ENCODE measurements at regions not wholly inside any gene's neighbourhood (a gene's known extent, or its start where the extent isn't known, plus 50 kb on each side); places are given as distances from the start of the nearest gene placed in this dataset.

DNA sequence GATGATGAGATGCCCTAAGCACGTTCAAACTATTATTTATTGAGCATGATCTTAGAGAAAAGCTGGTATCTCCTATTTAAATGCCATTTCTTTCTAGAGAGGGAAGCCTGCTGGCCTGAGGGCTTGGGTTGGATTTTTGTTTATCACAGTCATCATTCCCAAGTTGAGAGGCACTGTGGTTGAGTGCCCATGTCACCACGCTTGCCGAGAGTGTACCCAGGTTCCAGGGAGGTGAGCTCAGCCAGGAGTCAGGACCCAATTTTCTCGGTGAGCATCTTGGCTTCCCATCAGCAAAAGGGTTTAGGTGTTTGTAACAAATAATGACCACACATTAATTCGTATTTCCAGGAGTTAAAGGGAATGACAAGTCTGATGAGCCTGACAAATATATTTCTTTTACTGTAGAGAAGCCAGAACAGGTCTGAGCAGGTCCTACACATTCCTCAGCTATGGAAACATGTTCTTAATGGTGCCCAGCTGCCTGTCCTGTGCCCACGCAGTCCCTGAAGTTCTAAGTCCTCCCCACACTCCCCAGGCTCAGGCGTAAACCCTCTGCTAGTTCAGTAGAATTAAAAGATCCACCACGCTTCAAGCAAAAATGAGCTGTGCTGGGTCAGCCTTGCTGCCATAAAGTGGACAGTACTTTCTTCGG lies 258.9 kb upstream of the IRX2 start:
- no peaks in the 10 kb centered on the region for H3K36me3 ChIP-seq
- no peak overlapping the region for H3K27ac ChIP-seq
- no peaks in the 10 kb centered on the region for H3K9me3 ChIP-seq
- H3K4me3 ChIP-seq = no peak overlapping the region
- H3K4me1 ChIP-seq = no peaks in the 10 kb centered on the region
- intact Hi-C loops (cut with DNase I; ENCODE audit: low total_unique reads) = no loop called here
- no peaks in the 10 kb centered on the region for H3K27me3 ChIP-seq
- DNase-seq = no peak
- TF ChIP-seq, protein P1, sequence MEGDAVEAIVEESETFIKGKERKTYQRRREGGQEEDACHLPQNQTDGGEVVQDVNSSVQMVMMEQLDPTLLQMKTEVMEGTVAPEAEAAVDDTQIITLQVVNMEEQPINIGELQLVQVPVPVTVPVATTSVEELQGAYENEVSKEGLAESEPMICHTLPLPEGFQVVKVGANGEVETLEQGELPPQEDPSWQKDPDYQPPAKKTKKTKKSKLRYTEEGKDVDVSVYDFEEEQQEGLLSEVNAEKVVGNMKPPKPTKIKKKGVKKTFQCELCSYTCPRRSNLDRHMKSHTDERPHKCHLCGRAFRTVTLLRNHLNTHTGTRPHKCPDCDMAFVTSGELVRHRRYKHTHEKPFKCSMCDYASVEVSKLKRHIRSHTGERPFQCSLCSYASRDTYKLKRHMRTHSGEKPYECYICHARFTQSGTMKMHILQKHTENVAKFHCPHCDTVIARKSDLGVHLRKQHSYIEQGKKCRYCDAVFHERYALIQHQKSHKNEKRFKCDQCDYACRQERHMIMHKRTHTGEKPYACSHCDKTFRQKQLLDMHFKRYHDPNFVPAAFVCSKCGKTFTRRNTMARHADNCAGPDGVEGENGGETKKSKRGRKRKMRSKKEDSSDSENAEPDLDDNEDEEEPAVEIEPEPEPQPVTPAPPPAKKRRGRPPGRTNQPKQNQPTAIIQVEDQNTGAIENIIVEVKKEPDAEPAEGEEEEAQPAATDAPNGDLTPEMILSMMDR (IDR thresholded peaks at IDR 0.05) = no peak
- no peak for TF ChIP-seq POLR2A (IDR thresholded peaks at IDR 0.05)

DNA sequence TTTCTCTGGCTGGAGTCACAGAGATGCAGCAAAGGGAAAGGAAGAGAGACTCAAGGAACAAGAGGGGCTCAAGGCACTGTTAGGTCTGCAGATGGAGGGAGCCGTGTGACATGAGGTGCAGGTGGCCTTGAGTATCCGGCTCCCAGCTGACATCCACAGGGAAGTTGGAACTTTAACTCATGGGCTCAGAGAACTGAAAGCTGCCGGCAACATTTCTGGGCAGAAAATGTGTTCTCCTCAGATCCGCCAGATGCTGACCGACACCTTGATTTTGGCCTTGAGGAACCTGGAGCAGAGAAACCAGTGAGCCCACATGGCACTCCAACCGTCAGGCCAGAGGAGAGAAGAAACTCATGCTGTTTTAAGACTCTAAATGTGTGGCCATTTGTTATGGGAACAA lies 258.1 kb upstream of the IRX2 start:
- TF ChIP-seq, protein P1 (IDR thresholded peaks at IDR 0.05) = no peak
- Histone ChIP-seq H3K36me3 (no peaks in the 10 kb centered on the region), H3K27me3 (no peaks in the 10 kb centered on the region), H3K9me3 (no peaks in the 10 kb centered on the region), H3K4me1 (no peaks in the 10 kb centered on the region), H3K4me3 (no peak overlapping the region), H3K27ac (no peak overlapping the region)
- no peak for DNase-seq
- intact Hi-C loops (cut with DNase I; ENCODE audit: low total_unique reads) = no loop called here

DNA sequence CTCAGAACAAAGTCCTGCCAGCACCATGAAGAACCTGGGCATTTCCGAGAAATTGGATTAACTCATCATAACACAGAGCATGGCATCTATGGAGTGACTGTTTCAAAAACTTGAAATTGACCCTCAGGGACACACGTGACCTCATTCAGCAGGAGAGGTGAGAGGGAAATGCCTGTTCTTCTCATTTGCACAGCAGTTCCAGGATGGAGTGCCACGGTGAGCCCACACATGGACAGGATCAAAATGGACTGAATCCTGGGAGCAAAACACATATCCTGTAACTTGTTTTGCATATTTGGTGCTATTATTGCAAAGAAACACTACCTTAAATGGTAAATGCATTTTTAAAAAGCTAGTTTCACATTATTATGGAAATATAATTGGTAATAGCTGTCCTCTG lies 256.1 kb upstream of the IRX2 start:
- DNase-seq = no peak
- intact Hi-C loops (cut with DNase I; ENCODE audit: low total_unique reads) = no loop called here
- no peaks in the 10 kb centered on the region for H3K4me1 ChIP-seq
- H3K27me3 ChIP-seq = no peaks in the 10 kb centered on the region
- H3K27ac ChIP-seq = no peak overlapping the region
- no peak for TF ChIP-seq POLR2A (IDR thresholded peaks at IDR 0.05)
- TF ChIP-seq, protein P1 (IDR thresholded peaks at IDR 0.05) = no peak
- no peak overlapping the region for H3K4me3 ChIP-seq
- no peaks in the 10 kb centered on the region for H3K9me3 ChIP-seq
- H3K36me3 ChIP-seq = no peaks in the 10 kb centered on the region

DNA sequence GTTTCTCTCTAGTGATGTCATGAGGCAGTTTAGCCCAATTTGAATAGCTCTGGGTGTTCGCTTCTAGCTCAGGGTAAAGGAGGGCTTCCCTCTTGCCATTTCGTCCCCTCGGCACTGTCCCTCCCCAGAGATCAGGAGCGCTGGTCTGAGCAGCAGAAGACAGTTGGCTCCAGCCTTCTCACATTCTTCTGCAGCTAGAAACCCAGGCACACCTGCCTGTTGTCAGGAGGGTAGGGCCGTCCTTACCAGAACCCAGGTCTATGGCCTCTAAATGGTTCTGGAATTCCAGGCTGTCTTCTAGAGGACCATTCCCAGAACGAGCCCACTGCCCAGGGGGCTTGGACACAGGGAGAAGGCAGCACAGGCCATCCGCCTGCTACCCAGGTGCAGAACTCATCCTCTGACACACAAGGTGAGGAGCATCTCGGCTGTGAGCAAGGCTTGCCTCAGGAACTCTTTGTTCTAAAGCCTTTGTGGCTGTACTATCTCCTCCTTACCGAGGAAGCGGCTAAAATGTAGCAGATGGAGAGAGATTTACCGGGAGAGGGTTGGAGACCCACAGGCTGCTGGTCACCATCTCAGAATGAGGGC lies 255.6 kb upstream of the IRX2 start:
- TF ChIP-seq, protein P1 (IDR thresholded peaks at IDR 0.05) = no peak
- no peak for TF ChIP-seq POLR2A (IDR thresholded peaks at IDR 0.05)

DNA sequence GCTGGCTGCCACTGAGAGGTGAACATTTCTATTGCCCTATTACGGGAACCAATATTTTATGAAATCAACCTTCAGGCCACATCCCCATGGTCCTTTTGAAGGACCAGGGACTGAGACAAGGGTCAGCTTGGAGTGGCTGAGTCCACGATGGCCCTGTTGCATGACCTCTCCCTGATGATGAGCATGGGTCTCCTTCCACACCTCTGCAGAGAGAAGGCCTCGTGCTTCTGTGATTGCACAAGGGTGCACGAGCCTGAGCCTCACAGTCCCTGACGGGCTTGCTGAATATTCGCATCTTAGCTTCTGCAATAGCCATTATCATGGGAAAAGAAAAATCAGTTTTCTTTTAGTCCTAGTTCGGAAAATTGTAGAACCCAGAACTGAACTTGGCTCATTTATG lies 255.0 kb upstream of the IRX2 start:
- intact Hi-C loops (cut with DNase I; ENCODE audit: low total_unique reads) = no loop called here
- no peak for DNase-seq
- Histone ChIP-seq H3K4me3 (no peak overlapping the region), H3K27ac (no peak overlapping the region), H3K4me1 (no peaks in the 10 kb centered on the region), H3K9me3 (no peaks in the 10 kb centered on the region), H3K36me3 (no peaks in the 10 kb centered on the region), H3K27me3 (no peaks in the 10 kb centered on the region)
- TF ChIP-seq, protein P1 (IDR thresholded peaks at IDR 0.05) = no peak
- TF ChIP-seq POLR2A (IDR thresholded peaks at IDR 0.05) = no peak

More for the DNA sequence above, 255.6 kb upstream of the IRX2 start:
- Histone ChIP-seq H3K27me3 (no peaks in the 10 kb centered on the region), H3K4me1 (no peaks in the 10 kb centered on the region), H3K36me3 (no peaks in the 10 kb centered on the region), H3K9me3 (no peaks in the 10 kb centered on the region), H3K27ac (no peak overlapping the region), H3K4me3 (no peak overlapping the region)
- intact Hi-C loops (cut with DNase I; ENCODE audit: low total_unique reads) = no loop called here
- no peak for DNase-seq
